Activated CD8-positive, alpha-beta memory T cell treated with anti-CD3 and anti-CD28 coated beads for 48 hours (primary cell): ENCODE measurements at regions not wholly inside any gene's neighbourhood (a gene's known extent, or its start where the extent isn't known, plus 50 kb on each side); places are given as distances from the start of the nearest gene placed in this dataset.
A peak's percentile ranks its signal among the peaks of the same experiment; 100 is the strongest.
"Not testable (repeated sequence)": the region's sequence is repeated elsewhere in the genome, so short reads cannot be mapped to it uniquely, and the experiment has no call there.

ENCODE experiments used
- DNase-seq, 3 experiments: peaks; one replicate each; pipeline ENCODE4 v3.0.0-alpha.2; 2020; ENCODE audit warnings: low read depth in 2 of 3, low spot score in 2 of 3

- DNase-seq: no peak
These were observed 104.1 kb upstream of the SCAF8 start for GRCh38 chr6:154629127-154629526.

GRCh38 chr6:154632119-154632518, 101.1 kb upstream of the SCAF8 start:
- no peak for DNase-seq

GRCh38 chr6:154637392-154637791, 95.8 kb upstream of the SCAF8 start:
- no peak for DNase-seq

- DNase-seq: no peak
These were observed 94.8 kb upstream of the SCAF8 start for GRCh38 chr6:154638369-154638768.

DNA sequence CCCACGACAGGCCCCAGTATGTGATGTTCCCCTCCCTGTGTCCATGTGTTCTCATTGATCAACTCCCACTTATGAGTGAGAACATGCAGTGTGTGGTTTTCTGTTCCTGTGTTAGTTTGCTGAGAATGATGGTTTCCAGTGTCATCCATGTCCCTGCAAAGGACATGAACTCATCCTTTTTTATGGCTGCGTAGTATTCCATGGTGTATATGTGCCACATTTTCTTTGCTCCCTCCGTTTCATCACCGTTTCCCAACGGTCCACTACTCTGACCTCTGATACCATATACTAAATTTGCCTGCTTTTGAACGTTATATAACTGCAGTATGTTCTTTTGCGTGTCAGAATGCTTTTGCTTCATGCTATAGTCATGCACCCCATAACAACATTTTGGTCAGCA, 94.0 kb upstream of the SCAF8 start:
- DNase-seq: not testable (repeated sequence)

DNA sequence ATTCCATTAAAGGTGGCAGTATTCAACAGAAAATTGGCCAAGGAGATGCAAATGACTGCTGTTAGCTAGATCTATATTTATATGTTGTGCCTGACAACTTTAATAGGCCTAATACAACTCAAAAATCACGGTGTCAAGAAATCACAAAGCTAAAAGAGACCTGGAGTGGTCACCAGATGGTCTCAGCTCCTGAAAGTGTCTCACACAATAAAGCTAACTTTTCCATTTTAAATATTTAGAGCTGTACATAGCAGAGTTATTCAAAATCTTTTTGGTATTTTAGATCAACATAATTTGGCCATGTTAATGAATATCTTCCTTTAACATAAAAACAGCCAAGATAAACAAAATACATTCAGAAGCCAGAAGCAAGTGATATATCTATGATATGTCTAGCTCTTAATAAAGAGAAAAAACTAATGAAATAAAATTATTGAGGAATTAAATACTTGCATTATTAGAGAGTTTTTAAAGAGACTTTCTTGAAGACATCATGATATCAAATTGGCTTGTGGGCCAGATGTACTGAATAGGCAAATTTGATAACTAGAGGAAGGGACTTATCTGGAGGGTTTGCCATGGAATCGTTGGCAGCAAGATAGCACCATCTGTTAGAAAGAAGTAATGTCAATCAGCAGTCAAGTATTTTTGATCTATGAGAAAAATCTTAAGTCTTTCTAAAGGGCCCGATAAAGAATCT, 84.9 kb upstream of the SCAF8 start:
- DNase-seq: no peak

DNA sequence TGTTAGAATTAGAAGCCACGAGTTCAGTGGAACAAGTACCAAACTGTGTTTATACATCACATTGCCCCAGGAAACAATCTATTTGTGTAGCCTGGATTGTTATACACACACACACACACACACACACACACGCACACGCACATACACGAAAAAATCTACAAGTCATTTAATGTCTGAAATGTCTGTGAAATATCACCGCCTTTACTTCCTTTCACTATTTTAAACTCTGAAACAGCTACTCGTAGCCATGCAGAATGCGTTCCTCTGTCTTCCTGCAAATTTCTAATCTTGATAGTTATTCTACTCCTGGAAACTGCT, 84.4 kb upstream of the SCAF8 start:
- no peak for DNase-seq

GRCh38 chr6:154649721-154650120, 83.5 kb upstream of the SCAF8 start:
- no peak for DNase-seq

- DNase-seq: no peak
These were observed 82.9 kb upstream of the SCAF8 start for GRCh38 chr6:154650351-154650750.

DNA sequence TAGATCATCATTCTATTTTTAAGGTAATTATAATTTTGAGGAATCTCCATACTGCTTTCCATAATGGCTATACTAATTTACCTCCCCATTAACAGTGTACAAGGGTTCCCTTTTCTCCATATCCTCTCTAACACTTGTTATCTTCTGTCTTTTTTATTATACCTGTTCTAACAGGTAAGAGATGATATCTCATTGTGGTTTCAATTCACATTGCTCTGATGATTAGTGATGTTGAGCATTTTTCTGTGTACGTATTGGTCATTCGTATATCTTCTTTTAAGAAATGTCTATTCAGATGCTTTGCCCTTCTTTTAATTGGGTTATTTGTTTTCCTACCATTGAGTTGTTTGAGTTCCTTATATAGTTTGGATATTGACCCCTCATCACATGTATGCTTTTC, 81.6 kb upstream of the SCAF8 start:
- no peak for DNase-seq

DNA sequence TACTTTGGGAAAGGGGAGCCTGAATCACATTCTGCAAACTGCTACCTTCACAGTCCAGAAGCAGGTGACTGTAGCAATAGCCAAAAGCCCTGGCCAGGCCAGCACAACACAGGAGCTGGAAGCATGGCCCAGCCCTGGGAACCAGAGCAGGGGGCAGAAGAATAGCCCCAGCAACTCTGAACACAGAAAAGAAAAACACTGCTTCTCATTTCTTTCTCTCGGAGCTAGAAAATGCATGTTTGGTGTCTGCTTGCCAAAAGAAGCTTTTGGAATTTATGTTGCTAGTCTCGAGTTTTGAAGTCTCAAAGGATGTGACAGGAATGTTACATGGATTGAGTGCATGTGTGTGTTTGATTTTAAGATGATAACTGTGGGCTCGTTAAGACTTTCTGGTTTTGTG, 79.8 kb upstream of the SCAF8 start:
- no peak for DNase-seq

DNA sequence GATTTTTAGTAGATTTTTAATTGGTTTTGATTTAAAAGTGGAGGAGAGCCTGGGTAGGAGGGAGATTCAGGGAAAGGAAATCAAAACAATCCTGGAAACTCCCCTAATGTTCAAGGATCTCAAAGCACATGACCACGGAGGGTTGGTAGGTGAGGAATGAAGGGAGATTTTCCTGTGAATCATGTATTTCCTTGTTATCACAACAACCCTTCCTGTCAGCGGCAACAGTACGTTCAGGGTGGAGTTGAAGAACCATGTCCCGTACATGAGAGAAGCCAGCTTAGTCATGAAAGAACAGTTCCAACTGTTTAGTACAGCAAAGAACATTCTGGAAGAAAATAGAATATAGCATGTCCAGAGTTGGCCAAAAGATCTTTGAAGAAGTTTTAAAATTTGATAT, 79.4 kb upstream of the SCAF8 start:
- no peak for DNase-seq

- DNase-seq: no peak
These were observed 76.6 kb upstream of the SCAF8 start for GRCh38 chr6:154656660-154657059.

GRCh38 chr6:154661768-154662167, 71.4 kb upstream of the SCAF8 start:
- DNase-seq: no peak

DNA sequence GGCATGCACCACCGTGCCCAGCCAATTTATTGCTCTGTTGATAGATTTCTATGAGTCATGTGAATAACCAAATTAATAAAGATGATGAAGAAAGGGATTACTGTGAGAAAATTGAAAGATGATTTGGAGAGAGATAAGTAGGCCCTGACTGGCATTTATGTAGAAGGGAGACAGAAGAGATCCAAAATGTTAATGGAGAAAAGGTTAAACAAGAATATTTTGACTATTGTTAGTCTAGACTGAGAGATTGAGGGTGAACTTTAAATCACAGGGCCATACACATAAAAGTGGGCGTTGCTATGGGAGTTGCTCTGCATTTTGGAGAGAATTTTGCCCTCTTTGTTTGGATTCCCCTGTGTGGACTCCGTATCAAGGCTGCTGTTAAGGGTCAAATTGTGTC, 68.9 kb upstream of the SCAF8 start:
- DNase-seq: no peak

- no peak for DNase-seq
These were observed 65.1 kb upstream of the SCAF8 start for GRCh38 chr6:154668156-154668555.

- no peak for DNase-seq
These were observed 61.1 kb upstream of the SCAF8 start for GRCh38 chr6:154672086-154672485.

DNA sequence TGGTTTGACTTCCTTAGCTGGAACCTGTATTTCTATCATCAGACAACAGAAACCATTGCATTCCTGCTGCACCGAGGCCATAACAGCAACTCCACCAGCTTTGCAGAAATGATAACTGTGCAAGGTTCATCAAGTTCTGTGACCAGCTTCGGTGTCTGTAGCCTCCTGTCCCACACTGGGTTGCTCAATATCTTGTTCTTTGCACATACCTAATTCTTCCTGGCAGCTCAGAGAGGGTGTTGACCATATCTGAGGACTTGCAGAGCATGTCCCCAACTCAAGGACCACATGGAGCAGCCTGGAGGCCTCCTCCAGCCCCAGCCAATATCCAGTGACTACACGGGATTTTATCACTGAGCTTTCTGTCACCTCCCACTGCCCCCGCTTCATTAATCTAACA, 59.3 kb upstream of the SCAF8 start:
- no peak for DNase-seq

DNA sequence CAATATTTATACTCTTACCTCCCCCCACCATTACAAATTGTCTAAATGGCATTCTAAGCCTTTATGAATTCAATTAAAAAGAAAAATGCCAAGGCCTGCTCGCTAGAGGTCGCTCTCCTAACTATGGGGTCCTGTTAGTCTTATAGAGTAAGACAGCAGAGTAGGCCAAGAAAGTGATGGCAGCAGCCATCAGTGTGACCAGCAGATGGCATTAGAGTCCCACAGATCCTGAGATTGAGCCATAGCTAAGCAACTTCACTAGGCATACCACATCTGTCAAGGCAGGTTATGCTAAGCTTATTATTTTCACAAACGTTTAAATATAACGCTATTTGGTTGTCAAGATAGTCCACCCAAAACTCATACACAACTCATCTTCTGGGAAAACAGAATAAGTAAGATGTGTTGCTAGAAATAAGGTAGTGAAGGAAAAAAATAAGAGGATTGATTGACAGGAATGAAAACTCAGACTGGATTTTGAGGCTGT, 57.6 kb upstream of the SCAF8 start:
- peak; percentile 47 to 64 (median 59) for DNase-seq

DNA sequence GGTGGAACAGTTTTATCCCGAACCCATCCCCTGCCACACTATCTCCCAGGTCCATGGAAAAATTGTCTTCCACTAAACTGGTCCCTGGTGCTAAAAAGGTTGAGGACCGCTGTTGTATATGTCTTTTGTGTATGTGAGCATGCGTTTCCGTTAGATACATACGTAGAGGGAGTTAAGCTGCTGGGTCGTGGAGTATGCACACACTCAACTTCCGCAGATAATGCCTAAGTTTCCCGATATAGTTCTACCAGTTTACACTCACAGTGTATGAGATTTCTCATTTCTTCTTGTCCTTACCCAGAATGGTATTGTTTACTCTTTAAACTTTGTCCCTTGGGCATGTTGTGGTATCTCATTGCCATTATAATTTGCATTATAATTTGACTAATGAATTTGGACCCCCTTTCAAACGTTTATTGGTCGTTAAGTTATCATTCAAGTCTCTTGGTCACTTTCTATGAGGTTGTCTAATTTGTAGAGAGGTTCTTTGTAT, 50.5 kb upstream of the SCAF8 start:
- no peak for DNase-seq
